DMS53 treated with DMSO at 0.1 percent for 48 hours (cell line): ENCODE measurements at regions not wholly inside any gene's neighbourhood (a gene's known extent, or its start where the extent isn't known, plus 50 kb on each side); places are given as distances from the start of the nearest gene placed in this dataset.

Source experiments
- DNase-seq: peaks from one replicate; lab custom pipeline; 2025; ENCODE audit not compliant: unreplicated experiment; lab: John Stamatoyannopoulos, UW

GRCh38 chr1:175865041-175865766 is 121.8 kb upstream of the TNR start:
- DNase-seq, result no peak

DNA sequence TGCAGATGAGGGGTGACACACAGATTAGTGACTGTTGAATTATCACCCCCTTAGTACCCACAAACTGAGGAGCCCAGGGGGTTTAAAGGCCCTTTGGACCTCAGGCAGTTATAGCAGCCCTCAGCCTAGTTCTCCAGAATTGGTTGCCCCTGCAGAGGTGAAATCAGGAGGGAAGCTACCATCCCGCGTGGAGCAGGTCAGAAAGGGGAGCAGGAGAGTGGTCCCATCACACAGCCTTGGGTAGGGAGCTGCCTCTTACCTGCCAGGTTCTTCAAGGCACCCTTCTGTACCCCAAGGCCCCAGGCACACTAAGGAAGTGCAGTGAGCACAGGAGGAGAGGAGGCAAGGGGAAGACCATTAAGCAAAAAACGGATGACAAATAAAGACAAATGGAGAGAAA is 121.2 kb upstream of the TNR start:
- no peak for DNase-seq

GRCh38 chr1:175864183-175864582 is 120.8 kb upstream of the TNR start:
- DNase-seq, result no peak

- DNase-seq, result no peak
Measured at GRCh38 chr1:175863299-175864050, 120.1 kb upstream of the TNR start.

DNA sequence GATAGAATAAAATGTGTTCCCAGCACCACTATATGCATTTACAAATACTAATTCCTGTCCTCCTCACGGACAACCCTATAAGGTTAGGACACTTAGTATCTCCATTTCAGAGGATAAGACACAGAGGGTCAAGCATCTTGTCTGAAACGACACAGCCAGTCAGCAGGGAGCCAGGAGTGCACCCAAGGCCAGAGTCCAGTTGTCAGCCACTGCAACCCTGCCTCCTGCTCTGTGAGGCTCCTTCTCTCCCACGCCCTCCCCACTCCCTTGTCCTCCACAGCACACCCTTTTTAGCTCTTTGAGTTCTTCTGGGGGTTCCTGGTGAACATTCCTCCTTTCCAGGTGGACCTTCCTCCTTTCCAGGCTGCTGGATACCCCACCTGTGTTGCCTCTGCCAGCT is 119.0 kb upstream of the TNR start:
- no peak for DNase-seq

DNA sequence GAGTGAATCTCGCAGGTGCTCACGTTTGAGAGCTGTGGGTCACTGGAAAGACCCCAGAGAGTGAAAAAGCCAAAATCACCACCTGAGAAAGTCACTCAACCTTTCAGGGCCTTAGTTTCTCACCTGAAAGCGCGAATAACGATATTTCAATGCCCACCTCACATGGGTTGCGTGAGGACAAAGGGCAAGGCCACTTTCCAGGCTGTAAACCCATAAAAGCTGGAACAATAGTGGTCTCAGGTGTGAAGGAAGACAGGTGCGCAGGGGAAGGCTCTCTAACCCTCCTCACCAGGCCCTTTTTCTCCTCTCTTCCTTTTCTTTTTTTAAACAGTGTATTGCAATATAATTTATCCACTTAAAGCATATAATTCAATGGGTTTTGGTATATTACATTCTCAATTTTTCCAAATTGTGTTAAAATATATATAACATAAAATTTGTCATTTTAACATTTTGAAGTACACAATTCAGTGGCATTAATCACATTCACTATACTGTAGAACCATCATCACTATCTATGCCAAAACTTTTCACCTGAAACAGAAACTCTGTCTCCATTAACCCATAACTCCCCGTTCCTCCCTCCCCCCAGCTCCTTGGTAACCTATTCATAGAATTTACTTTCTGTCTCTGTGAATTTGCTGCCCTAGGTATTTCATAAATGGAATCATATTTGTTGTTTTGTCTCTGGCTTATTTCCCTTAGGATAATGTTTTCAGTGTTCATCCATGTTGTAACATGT is 118.4 kb upstream of the TNR start:
- no peak for DNase-seq

- DNase-seq, result no peak
Measured at GRCh38 chr1:175857756-175858155, 114.4 kb upstream of the TNR start.

- no peak for DNase-seq
Measured at GRCh38 chr1:175853681-175854080, 110.3 kb upstream of the TNR start.

- no peak for DNase-seq
Measured at GRCh38 chr1:175851749-175852148, 108.4 kb upstream of the TNR start.

- DNase-seq, result no peak
Measured at GRCh38 chr1:175848329-175848728, 104.9 kb upstream of the TNR start.

DNA sequence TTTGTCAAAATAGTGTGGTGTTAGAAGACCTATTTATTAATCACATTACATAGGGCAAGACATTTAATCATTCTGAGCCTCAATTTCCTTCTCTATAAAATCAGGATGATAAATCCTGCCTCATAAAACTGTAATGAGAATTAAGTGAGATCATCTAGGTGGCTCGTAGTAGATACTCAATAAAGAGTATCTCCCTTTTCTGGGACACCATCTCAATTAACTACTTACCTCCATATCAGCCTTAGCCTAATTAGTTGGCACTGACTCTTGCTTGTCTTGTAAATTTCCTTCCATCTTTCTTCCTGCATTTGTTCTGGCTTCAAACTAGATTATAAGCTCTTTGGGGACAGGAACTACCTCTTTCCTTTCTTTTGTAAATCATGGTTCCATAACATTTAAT is 102.6 kb upstream of the TNR start:
- no peak for DNase-seq

DNA sequence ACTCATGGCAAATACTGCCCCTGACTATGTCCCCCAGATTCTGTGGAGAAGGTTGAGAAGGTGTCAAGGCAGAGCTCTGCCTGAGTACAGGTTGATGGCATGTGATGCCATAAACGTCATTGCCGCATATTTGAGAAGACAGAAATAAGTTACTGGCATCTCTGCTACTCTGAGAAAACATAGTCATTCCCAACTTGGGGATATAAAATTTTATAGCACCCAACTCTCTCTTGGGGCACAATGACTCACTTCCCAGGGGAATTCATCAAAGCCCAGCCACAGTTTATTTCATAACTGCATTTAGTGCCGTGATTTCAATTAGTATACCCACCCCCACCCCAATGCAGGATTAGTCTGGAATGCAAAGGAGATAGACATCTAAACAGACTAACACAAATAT is 101.9 kb upstream of the TNR start:
- no peak for DNase-seq

DNA sequence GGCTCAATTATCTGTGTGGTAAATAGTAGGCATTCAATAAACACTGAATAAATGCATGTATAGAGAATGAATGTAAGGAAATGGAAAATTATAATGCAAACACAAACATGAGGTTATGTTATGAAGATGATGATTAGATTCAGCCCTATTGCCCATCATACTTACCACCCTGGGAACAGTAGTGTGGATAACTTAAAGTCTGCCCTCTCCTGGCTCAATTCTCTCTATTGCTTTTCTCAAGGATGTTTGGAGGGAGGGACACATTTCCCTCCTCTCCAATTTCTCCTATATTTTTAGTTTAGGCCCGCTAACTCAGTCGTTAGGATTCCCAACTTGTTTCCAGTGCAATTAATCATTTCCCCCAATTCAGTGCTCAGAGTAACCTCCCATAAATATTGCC is 101.5 kb upstream of the TNR start:
- DNase-seq, result no peak

GRCh38 chr1:175842550-175842949 is 99.2 kb upstream of the TNR start:
- no peak for DNase-seq

- peak; percentile 38 for DNase-seq
Measured at GRCh38 chr1:175841738-175842187, 98.4 kb upstream of the TNR start.

DNA sequence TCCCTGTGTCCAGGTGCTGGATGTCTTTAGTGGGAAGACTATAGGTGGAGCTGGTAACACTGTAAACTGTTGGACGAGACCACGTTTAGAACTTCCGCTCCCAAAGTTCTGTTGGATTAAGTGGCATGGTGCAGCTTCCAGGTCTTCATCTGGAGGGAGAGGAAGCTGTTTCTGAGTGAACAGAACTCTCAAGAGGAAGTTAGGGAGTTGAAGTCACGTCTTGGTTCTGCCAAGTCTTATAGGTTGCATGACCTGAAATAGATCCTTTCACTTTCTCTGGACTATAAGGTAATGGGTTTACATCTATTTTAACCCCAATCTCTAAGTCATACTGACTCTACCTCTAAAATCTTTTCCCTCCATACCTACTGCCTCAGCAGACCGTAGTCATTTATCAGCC is 97.4 kb upstream of the TNR start:
- DNase-seq, result no peak

DNA sequence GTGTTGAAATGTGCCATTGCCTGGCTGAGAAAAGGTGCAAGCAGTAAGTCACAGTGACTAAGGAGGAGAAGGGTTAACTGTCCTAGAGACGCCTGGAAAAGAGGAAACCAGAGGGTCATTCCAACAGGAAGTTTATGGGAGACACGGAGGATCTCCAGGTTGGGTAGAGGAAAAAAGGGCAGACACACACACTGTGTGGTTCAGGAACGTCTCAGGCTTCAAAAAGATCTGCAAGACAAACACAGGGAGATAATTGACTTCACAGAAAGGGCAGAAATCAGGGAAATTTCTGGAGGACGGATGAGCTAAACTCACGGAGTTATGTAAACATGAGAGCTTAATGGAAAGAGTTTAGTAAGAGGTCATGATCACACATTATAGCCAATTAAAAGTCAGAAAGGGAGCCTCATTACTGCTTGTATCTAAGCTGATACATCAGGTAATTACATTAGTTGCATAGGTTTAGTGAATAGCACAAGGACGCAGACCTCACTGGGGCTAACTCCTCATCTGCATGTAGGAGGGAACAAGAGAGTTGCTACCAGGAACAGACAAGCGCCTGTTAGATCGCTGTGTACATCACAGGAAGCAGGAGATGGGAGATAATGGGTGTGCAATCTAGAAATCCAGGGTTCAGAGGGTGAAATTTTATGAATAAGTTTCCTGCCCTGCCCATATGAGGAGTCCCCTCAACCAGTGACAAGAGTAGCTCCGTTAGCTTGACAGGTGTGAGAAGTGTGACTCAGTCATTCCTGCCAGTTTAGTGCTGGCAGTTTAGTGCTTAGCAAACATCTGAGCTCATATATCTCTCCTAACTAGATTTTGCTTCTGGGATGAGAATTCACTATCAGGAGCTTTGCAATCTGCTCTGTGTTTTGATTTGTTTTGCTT is 96.6 kb upstream of the TNR start:
- DNase-seq, result peak; percentile 93

DNA sequence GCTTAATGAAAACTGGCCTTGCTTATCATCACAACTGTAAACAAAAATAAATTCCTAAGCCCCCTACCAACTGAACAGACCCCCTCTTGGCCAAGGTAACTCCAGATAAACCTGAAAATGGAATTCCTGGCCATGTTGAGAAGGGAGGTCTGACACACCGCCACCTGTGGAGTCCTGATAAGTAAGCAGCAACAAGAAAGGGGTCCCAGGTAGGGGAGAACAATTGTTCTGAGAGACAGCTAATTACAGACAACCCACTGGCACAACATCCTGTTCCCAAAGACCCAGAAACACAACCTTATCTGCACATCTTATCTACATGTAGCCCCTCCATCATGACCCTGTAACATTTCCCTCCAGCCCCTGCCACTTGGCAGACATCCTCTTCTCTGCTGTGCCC is 91.2 kb upstream of the TNR start:
- DNase-seq, result no peak

- DNase-seq, result no peak
Measured at GRCh38 chr1:175833951-175834350, 90.6 kb upstream of the TNR start.

GRCh38 chr1:175833502-175833901 is 90.1 kb upstream of the TNR start:
- DNase-seq, result no peak

- DNase-seq, result no peak
Measured at GRCh38 chr1:175830500-175830899, 87.1 kb upstream of the TNR start.
